HepG2 (cell line): ENCODE measurements at regions not wholly inside any gene's neighbourhood (a gene's known extent, or its start where the extent isn't known, plus 50 kb on each side); places are given as distances from the start of the nearest gene placed in this dataset.

Experiments
- ATAC-seq: fragments of 200-7000 bp; cut with Tn5 transposase; 3 replicates; pipeline ENCODE4 v1.9.1; 2020; ENCODE audit warnings: mild to moderate bottlenecking, moderate library complexity
- BruUV-seq: library from RNA; stranded (reverse); fragments of 400-500 nt; replicated peaks from 2 replicates; lab custom pipeline; 2021; lab: Mats Ljungman, UMichigan
- CTCF ChIA-PET: fragments of 300-600 bp; formaldehyde crosslinking; extraction: SDS; loops from one replicate; lab custom pipeline; 2021; ENCODE audit warnings: low total read pairs, inconsistent platforms, low intra/inter-chr PET ratio; lab: Yijun Ruan, JAX
- POLR2A ChIA-PET: fragments of 350-600 bp; sonication (Branson Sonifier 250); formaldehyde crosslinking; loops from one replicate; lab custom pipeline; 2020; ENCODE audit warnings: antibody characterized with exemption, inconsistent platforms; lab: Yijun Ruan, JAX
- DNase-seq: peaks from one replicate; pipeline ENCODE4 v3.0.0-alpha.2; 2015; ENCODE audit warnings: low spot score
- FAIRE-seq: peaks from 3 replicates; lab custom pipeline; 2011; peaks lifted over from hg19 to GRCh38; lab: Jason Lieb, UNC
- H2AFZ ChIP-seq: one replicate; pipeline ENCODE4 v1.6.1; 2011; ENCODE audit warnings: low read length, inconsistent platforms
- H3K27ac ChIP-seq: fragments of 300-600 bp; 3 replicates; pipeline ENCODE4 v1.8.0; 2011; ENCODE audit warnings: mixed run types, mild to moderate bottlenecking, mixed read lengths, low read length, inconsistent platforms; ENCODE audit not compliant: insufficient read depth; ENCODE audit errors: extremely low read length
- H3K27me3 ChIP-seq, 2 experiments: fragments of 200-600 bp in 1 of 2; 2 replicates in 1 of 2; 3 replicates in 1 of 2; pipeline versions ENCODE4 v1.6.0 to v1.8.0; 2011; ENCODE audit warnings: low read length in 2 of 2, mild to moderate bottlenecking in 2 of 2, moderate library complexity in 2 of 2, inconsistent platforms in 1 of 2; ENCODE audit not compliant: insufficient read depth in 2 of 2, control insufficient read depth in 1 of 2
- H3K36me3 ChIP-seq, 2 experiments: fragments of 200-600 bp in 1 of 2; replicated peaks in 1 of 2; 2 replicates in 1 of 2; 3 replicates in 1 of 2; pipeline versions ENCODE4 v1.5.1 to v1.8.0; 2011; ENCODE audit warnings: low read length in 2 of 2, inconsistent platforms in 1 of 2; ENCODE audit not compliant: insufficient read depth in 2 of 2, control insufficient read depth in 1 of 2
- H3K4me1 ChIP-seq: 2 replicates; pipeline ENCODE4 v1.5.1; 2012; ENCODE audit warnings: low read length, inconsistent platforms; ENCODE audit not compliant: insufficient read depth
- H3K4me2 ChIP-seq: 2 replicates; pipeline ENCODE4 v1.6.0; 2011; ENCODE audit warnings: low read depth, low read length, inconsistent platforms
- H3K4me3 ChIP-seq, 3 experiments: fragments of 200-600 bp in 1 of 3; sonication (generic), shearing (Covaris generic) in 1 of 3; replicated peaks in 1 of 3; 2 replicates each; pipeline ENCODE4 v1.5.1; 2011 to 2016; ENCODE audit warnings: low read length in 3 of 3, inconsistent platforms in 2 of 3, low read depth in 2 of 3, mild to moderate bottlenecking in 2 of 3, control low read depth in 1 of 3, mixed read lengths in 1 of 3; ENCODE audit not compliant: insufficient read depth in 1 of 3
- H3K79me2 ChIP-seq: one replicate; pipeline ENCODE4 v1.6.1; 2011; ENCODE audit warnings: low read length, inconsistent platforms; ENCODE audit not compliant: insufficient read depth
- H3K9ac ChIP-seq: 2 replicates; pipeline ENCODE4 v1.6.0; 2011; ENCODE audit warnings: mild to moderate bottlenecking, low read depth, low read length, inconsistent platforms; ENCODE audit not compliant: insufficient read depth
- H3K9me3 ChIP-seq: 2 replicates; pipeline ENCODE4 v1.5.1; 2012; ENCODE audit warnings: mild to moderate bottlenecking, low read length
- H4K20me1 ChIP-seq: 2 replicates; pipeline ENCODE4 v1.6.0; 2011; ENCODE audit warnings: inconsistent platforms, mild to moderate bottlenecking, low read length, moderate library complexity; ENCODE audit not compliant: insufficient read depth
- ARID2 ChIP-seq: sonication (generic); formaldehyde crosslinking; IDR thresholded peaks from 2 replicates; pipeline ENCODE4 v1.8.1; 2022; ENCODE audit warnings: mild to moderate bottlenecking, missing genetic modification reagents, borderline replicate concordance
- GFI1 ChIP-seq: sonication (generic); formaldehyde crosslinking; IDR thresholded peaks from 2 replicates; pipeline ENCODE4 v1.5.0; 2020; ENCODE audit warnings: missing genetic modification reagents, mild to moderate bottlenecking, borderline replicate concordance
- KAT7 ChIP-seq: IDR thresholded peaks from 2 replicates; pipeline ENCODE4 v1.6.1; 2018; ENCODE audit warnings: borderline replicate concordance, missing compliant biosample characterization
- THAP11 ChIP-seq: IDR thresholded peaks from 2 replicates; pipeline ENCODE4 v1.6.1; 2016; ENCODE audit warnings: missing biosample characterization, missing genetic modification reagents
- YY1 ChIP-seq: IDR thresholded peaks from 2 replicates; pipeline ENCODE4 v1.6.1; 2011; ENCODE audit warnings: low read length, low read depth, moderate library complexity, mild to moderate bottlenecking; ENCODE audit not compliant: insufficient read depth, insufficient replicate concordance
- ZNF207 ChIP-seq: fragments of 450-650 bp; IDR thresholded peaks from 2 replicates; pipeline ENCODE4 v1.6.1; 2016; ENCODE audit warnings: antibody characterized with exemption, borderline replicate concordance
- ZNF24 ChIP-seq: fragments of 450-650 bp; IDR thresholded peaks from 2 replicates; pipeline ENCODE4 v1.6.1; 2017; ENCODE audit warnings: antibody characterized with exemption, mild to moderate bottlenecking
- ZNF446 ChIP-seq: sonication (generic); formaldehyde crosslinking; IDR thresholded peaks from 2 replicates; pipeline ENCODE4 v1.5.0; 2020; ENCODE audit warnings: mild to moderate bottlenecking, missing genetic modification reagents
- ZNF746 ChIP-seq: sonication (generic); formaldehyde crosslinking; IDR thresholded peaks from 2 replicates; pipeline ENCODE4 v1.8.0; 2022; ENCODE audit warnings: mild to moderate bottlenecking, missing genetic modification reagents
- ZSCAN22 ChIP-seq: sonication (generic); formaldehyde crosslinking; IDR thresholded peaks from 2 replicates; pipeline ENCODE4 v1.4.0; 2020; ENCODE audit warnings: mild to moderate bottlenecking, missing genetic modification reagents
- whole genome bisulfite sequencing: methylation state at CpG from one replicate; pipeline ENCODE4 v1.1.6; 2017; ENCODE audit warnings: low lambda C conversion rate; 5-methylcytosine and 5-hydroxymethylcytosine counted together
- in situ Hi-C: cut with HindIII; loops from 2 replicates; pipeline ENCODE4 v1.10.0; 2017; ENCODE audit warnings: low pct_unique_long_range_greater_than_20kb; ENCODE audit not compliant: extremely low pct_ligation_motif_present
- intact Hi-C: fragments of 100-400 bp; cut with micrococcal nuclease; formaldehyde crosslinking; loops from one replicate; pipeline ENCODE4 v1.10.0; 2022; ENCODE audit not compliant: unreplicated experiment
- TF ChIP-seq, protein P1 (sequence below): sonication (generic); formaldehyde crosslinking; IDR thresholded peaks from 2 replicates; pipeline ENCODE4 v1.8.0; 2022; ENCODE audit warnings: mild to moderate bottlenecking, missing genetic modification reagents, moderate library complexity
- TF ChIP-seq, protein P2 (sequence below): IDR thresholded peaks from 2 replicates; pipeline ENCODE4 v1.6.1; 2016; ENCODE audit warnings: missing compliant biosample characterization, missing genetic modification reagents, borderline replicate concordance

DNA sequence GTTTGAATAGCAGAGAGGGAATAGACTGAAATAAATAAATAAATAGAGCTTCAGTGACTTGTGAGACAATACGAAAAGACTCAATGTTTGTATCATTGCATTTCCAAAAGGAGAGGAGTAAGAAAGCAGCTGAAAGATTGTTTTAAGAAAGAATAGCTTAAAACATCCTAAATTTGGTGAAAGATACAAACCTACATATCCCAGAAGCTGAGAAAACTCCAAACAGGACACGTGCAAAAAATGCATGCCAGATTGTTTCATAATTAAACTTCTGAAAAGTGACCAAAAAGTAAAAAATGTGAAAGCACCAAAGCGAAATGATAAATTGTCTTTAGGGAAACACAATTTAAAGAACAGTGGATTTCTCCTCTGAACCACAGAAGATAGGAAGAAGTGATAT is 711.0 kb downstream of the AACS start:
- peaks cover 5% of the 10 kb centered on the region; the same call in 1 of the 2 replicates for H3K9me3 ChIP-seq
- no peak overlapping the region for H3K9ac ChIP-seq
- no peaks in the 10 kb centered on the region for H4K20me1 ChIP-seq
- intact Hi-C loops: no loop called here
- ATAC-seq (no peak), FAIRE-seq (no peak)
- H3K27me3 ChIP-seq: no peaks in the 10 kb centered on the region
- H3K36me3 ChIP-seq: no peaks in the 10 kb centered on the region
- H3K27ac ChIP-seq: no peak overlapping the region
- no peak overlapping the region for H3K4me2 ChIP-seq
- WGBS: 12% methylated on average over 3 of the region's 3 CpGs
- H3K79me2 ChIP-seq: no peaks in the 10 kb centered on the region
- ChIA-PET CTCF (no interaction called here), POLR2A (no interaction called here)
- H2AFZ ChIP-seq: no peak overlapping the region
- H3K4me3 ChIP-seq: no peak overlapping the region
- no peaks in the 10 kb centered on the region for H3K4me1 ChIP-seq
- in situ Hi-C loops: no loop called here
- TF ChIP-seq, protein P1, sequence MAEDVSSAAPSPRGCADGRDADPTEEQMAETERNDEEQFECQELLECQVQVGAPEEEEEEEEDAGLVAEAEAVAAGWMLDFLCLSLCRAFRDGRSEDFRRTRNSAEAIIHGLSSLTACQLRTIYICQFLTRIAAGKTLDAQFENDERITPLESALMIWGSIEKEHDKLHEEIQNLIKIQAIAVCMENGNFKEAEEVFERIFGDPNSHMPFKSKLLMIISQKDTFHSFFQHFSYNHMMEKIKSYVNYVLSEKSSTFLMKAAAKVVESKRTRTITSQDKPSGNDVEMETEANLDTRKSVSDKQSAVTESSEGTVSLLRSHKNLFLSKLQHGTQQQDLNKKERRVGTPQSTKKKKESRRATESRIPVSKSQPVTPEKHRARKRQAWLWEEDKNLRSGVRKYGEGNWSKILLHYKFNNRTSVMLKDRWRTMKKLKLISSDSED: no peak
- TF ChIP-seq YY1: no peak
- TF ChIP-seq GFI1: no peak
- TF ChIP-seq ZNF446 (CRISPR knock-in tag): no peak
- no peak for TF ChIP-seq KAT7 (CRISPR knock-in tag)
- TF ChIP-seq THAP11 (CRISPR knock-in tag): no peak
- no peak for TF ChIP-seq ZSCAN22 (CRISPR knock-in tag)
- TF ChIP-seq ARID2 (CRISPR knock-in tag): no peak
- no peak for TF ChIP-seq ZNF207
- TF ChIP-seq ZNF24: no peak
- TF ChIP-seq, protein P2, sequence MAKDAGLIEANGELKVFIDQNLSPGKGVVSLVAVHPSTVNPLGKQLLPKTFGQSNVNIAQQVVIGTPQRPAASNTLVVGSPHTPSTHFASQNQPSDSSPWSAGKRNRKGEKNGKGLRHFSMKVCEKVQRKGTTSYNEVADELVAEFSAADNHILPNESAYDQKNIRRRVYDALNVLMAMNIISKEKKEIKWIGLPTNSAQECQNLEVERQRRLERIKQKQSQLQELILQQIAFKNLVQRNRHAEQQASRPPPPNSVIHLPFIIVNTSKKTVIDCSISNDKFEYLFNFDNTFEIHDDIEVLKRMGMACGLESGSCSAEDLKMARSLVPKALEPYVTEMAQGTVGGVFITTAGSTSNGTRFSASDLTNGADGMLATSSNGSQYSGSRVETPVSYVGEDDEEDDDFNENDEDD (CRISPR knock-in tag): no peak
- TF ChIP-seq ZNF746 (CRISPR knock-in tag): no peak
- TF ChIP-seq, all 625 proteins: peak for 0
- no peak for DNase-seq
- BruUV-seq: no TSS peak
